ENCODE measurements at regions not wholly inside any gene's neighbourhood (a gene's known extent, or its start where the extent isn't known, plus 50 kb on each side); places are given as distances from the start of the nearest gene placed in this dataset.
A peak's percentile ranks its signal among the peaks of the same experiment; 100 is the strongest.

- DNase-seq (ENCODE audit: low read depth, low spot score) = no peak
Measured at GRCh38 chr9:108078375-108078774, 588.8 kb upstream of the KLF4 start.

GRCh38 chr9:108077556-108077955 is 588.0 kb upstream of the KLF4 start:
- DNase-seq (ENCODE audit: low read depth, low spot score) = peak; percentile 32

- no peak for DNase-seq (ENCODE audit: low read depth, low spot score)
Measured at GRCh38 chr9:108074900-108075299, 585.3 kb upstream of the KLF4 start.

GRCh38 chr9:108073823-108074222 is 584.3 kb upstream of the KLF4 start:
- no peak for DNase-seq (ENCODE audit: low read depth, low spot score)

- DNase-seq (ENCODE audit: low read depth, low spot score) = no peak
Measured at GRCh38 chr9:108072740-108073139, 583.2 kb upstream of the KLF4 start.

- DNase-seq (ENCODE audit: low read depth, low spot score) = no peak
Measured at GRCh38 chr9:108070861-108071260, 581.3 kb upstream of the KLF4 start.

- DNase-seq (ENCODE audit: low read depth, low spot score) = no peak
Measured at GRCh38 chr9:108069991-108070390, 580.4 kb upstream of the KLF4 start.

GRCh38 chr9:108062680-108063079 is 573.1 kb upstream of the KLF4 start:
- no peak for DNase-seq (ENCODE audit: low read depth, low spot score)

- DNase-seq (ENCODE audit: low read depth, low spot score) = no peak
Measured at GRCh38 chr9:108060175-108060574, 570.6 kb upstream of the KLF4 start.

- DNase-seq (ENCODE audit: low read depth, low spot score) = no peak
Measured at GRCh38 chr9:108058135-108058814, 568.7 kb upstream of the KLF4 start.

- peak; percentile 53 for DNase-seq (ENCODE audit: low read depth, low spot score)
Measured at GRCh38 chr9:108057421-108058134, 568.0 kb upstream of the KLF4 start.

- DNase-seq (ENCODE audit: low read depth, low spot score) = no peak
Measured at GRCh38 chr9:108056805-108057386, 567.3 kb upstream of the KLF4 start.

GRCh38 chr9:108056084-108056804 is 566.7 kb upstream of the KLF4 start:
- no peak for DNase-seq (ENCODE audit: low read depth, low spot score)

GRCh38 chr9:108054131-108054630 is 564.6 kb upstream of the KLF4 start:
- DNase-seq (ENCODE audit: low read depth, low spot score) = no peak

GRCh38 chr9:108053555-108054061 is 564.0 kb upstream of the KLF4 start:
- DNase-seq (ENCODE audit: low read depth, low spot score) = no peak

GRCh38 chr9:108052431-108053080 is 563.0 kb upstream of the KLF4 start:
- DNase-seq (ENCODE audit: low read depth, low spot score) = peak; percentile 35

GRCh38 chr9:108050894-108051293 is 561.3 kb upstream of the KLF4 start:
- DNase-seq (ENCODE audit: low read depth, low spot score) = no peak

GRCh38 chr9:108049671-108050494 is 560.3 kb upstream of the KLF4 start:
- no peak for DNase-seq (ENCODE audit: low read depth, low spot score)

- DNase-seq (ENCODE audit: low read depth, low spot score) = no peak
Measured at GRCh38 chr9:108049026-108049607, 559.5 kb upstream of the KLF4 start.

GRCh38 chr9:108048406-108049025 is 558.9 kb upstream of the KLF4 start:
- no peak for DNase-seq (ENCODE audit: low read depth, low spot score)
